ENCODE measurements at regions not wholly inside any gene's neighbourhood (a gene's known extent, or its start where the extent isn't known, plus 50 kb on each side); places are given as distances from the start of the nearest gene placed in this dataset.

- intact Hi-C loops (cut with DNase I): no loop called here
- H3K36me3 ChIP-seq: no peaks in the 10 kb centered on the region
- H3K4me1 ChIP-seq (ENCODE audit: insufficient read depth): no peaks in the 10 kb centered on the region
- H3K4me3 ChIP-seq: no peak overlapping the region
- no peak for DNase-seq
- 42 to 48% (median 42%) methylated on average over 4 of the region's 4 CpGs for WGBS, 3 donors
- no peak for TF ChIP-seq CTCF (IDR thresholded peaks at IDR 0.05)
- TF ChIP-seq EP300 (IDR thresholded peaks at IDR 0.05): no peak
- no peak for TF ChIP-seq POLR2A (IDR thresholded peaks at IDR 0.05)
- H3K27ac ChIP-seq: no peak overlapping the region
- H3K9me3 ChIP-seq: no peaks in the 10 kb centered on the region
- no peaks in the 10 kb centered on the region for H3K27me3 ChIP-seq
These were observed 433.8 kb downstream of the PRKD1 start for GRCh38 chr14:29493849-29494248.

GRCh38 chr14:29494312-29494711 lies 433.3 kb downstream of the PRKD1 start:
- Histone ChIP-seq H3K4me1 (ENCODE audit: insufficient read depth) (no peaks in the 10 kb centered on the region), H3K36me3 (no peaks in the 10 kb centered on the region), H3K27ac (no peak overlapping the region), H3K4me3 (no peak overlapping the region), H3K9me3 (no peaks in the 10 kb centered on the region), H3K27me3 (no peaks in the 10 kb centered on the region)
- no peak for TF ChIP-seq POLR2A (IDR thresholded peaks at IDR 0.05)
- TF ChIP-seq EP300 (IDR thresholded peaks at IDR 0.05): no peak
- no peak for TF ChIP-seq CTCF (IDR thresholded peaks at IDR 0.05)
- 28 to 38% (median 31%) methylated on average over 1 of the region's 1 CpG for WGBS, 3 donors
- DNase-seq: no peak
- intact Hi-C loops (cut with DNase I): no loop called here

GRCh38 chr14:29503903-29504302 lies 423.7 kb downstream of the PRKD1 start:
- no peak overlapping the region for H3K4me3 ChIP-seq
- H3K9me3 ChIP-seq: no peaks in the 10 kb centered on the region
- TF ChIP-seq POLR2A (IDR thresholded peaks at IDR 0.05) (no peak), CTCF (IDR thresholded peaks at IDR 0.05) (no peak), EP300 (IDR thresholded peaks at IDR 0.05) (no peak)
- H3K36me3 ChIP-seq: no peaks in the 10 kb centered on the region
- no peaks in the 10 kb centered on the region for H3K27me3 ChIP-seq
- intact Hi-C loops (cut with DNase I): no loop called here
- H3K4me1 ChIP-seq (ENCODE audit: insufficient read depth): no peaks in the 10 kb centered on the region
- H3K27ac ChIP-seq: no peak overlapping the region
- no peak for DNase-seq

GRCh38 chr14:29518335-29518734 lies 409.3 kb downstream of the PRKD1 start:
- H3K4me1 ChIP-seq (ENCODE audit: insufficient read depth): no peaks in the 10 kb centered on the region
- H3K36me3 ChIP-seq: no peaks in the 10 kb centered on the region
- WGBS, 3 donors: 19 to 28% (median 26%) methylated on average over 2 of the region's 2 CpGs
- no peak overlapping the region for H3K27ac ChIP-seq
- H3K9me3 ChIP-seq: no peaks in the 10 kb centered on the region
- intact Hi-C loops (cut with DNase I): no loop called here
- TF ChIP-seq POLR2A (IDR thresholded peaks at IDR 0.05): no peak
- TF ChIP-seq CTCF (IDR thresholded peaks at IDR 0.05): no peak
- TF ChIP-seq EP300 (IDR thresholded peaks at IDR 0.05): no peak
- no peaks in the 10 kb centered on the region for H3K27me3 ChIP-seq
- no peak overlapping the region for H3K4me3 ChIP-seq
- DNase-seq: no peak
